Choroid plexus epithelial cell (primary cell): ENCODE measurements at regions not wholly inside any gene's neighbourhood (a gene's known extent, or its start where the extent isn't known, plus 50 kb on each side); places are given as distances from the start of the nearest gene placed in this dataset.

Experiments
- DNase-seq: peaks from one replicate; pipeline ENCODE4 v3.0.0-alpha.2; 2010; ENCODE audit warnings: low read depth
- H3K4me3 ChIP-seq: 2 replicates; pipeline ENCODE4 v1.5.1; 2011; ENCODE audit warnings: low read depth, mild to moderate bottlenecking, control low read depth, low read length, moderate library complexity
- CTCF ChIP-seq: conservative IDR thresholded peaks from 2 replicates; pipeline ENCODE4 v1.5.1; 2011; ENCODE audit warnings: low read depth, mild to moderate bottlenecking, control low read depth, inconsistent platforms, low read length, moderate library complexity

DNA sequence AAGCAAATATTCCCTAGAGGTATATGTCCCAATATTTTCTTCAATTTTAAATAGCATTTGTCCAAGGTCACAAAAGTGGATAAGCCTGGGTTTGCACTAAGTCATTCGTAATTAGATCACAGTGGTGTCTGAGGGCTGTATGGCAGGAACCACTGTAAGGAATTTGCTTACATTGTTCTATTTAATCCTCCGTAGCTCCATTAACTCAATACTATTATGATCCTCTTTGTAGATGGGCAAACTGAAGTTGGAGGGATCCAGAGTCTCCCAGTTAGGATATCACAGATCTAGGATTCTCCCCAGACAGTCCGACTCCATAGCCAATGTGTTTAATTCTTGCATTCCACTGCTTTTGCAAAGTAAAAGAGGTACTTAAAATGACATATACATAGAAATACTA is 242.7 kb upstream of the DCAF8L1 start:
- no peak for TF ChIP-seq CTCF
- H3K4me3 ChIP-seq = no peak overlapping the region
- no peak for DNase-seq

DNA sequence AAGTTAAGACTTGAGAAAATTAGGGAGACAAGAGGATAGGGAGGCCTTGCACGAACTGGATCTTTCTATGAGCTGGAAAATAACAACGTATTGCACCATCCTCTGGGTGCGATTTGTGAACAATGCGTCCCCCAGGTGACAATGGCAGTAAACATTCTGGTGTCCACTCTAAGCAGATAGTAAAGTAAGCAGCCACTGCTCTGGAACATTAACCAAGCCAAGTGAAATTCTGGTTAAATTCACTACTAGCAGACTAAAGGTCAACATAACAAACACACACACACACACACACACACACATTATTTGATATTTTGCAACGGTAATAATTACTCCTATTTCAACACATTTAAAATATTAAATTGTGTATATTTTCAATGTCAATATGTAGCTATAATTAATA is 242.2 kb upstream of the DCAF8L1 start:
- DNase-seq = no peak
- no peak for TF ChIP-seq CTCF
- no peak overlapping the region for H3K4me3 ChIP-seq

GRCh38 chrX:28205905-28206304 is 224.7 kb upstream of the DCAF8L1 start:
- DNase-seq = no peak
- H3K4me3 ChIP-seq = no peak overlapping the region
- TF ChIP-seq CTCF = no peak

DNA sequence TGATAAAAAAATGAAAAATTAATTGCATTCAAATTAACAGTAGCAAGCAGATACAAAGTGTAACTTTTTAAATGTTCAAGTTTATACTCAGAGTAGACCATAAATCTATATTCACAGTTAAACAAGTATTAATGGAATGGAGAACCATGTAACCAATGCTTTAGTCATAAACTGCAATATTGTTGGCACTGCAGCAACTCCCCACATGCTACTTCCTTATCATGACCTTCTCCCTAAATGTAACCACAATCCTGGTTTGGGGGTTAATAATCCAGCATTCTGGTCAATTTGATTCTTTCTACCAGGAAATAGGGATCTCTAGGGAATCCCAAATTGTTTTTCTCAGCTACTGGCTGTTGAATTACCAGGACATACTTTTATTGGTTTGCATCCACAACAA is 223.9 kb upstream of the DCAF8L1 start:
- TF ChIP-seq CTCF = no peak
- no peak overlapping the region for H3K4me3 ChIP-seq
- no peak for DNase-seq

DNA sequence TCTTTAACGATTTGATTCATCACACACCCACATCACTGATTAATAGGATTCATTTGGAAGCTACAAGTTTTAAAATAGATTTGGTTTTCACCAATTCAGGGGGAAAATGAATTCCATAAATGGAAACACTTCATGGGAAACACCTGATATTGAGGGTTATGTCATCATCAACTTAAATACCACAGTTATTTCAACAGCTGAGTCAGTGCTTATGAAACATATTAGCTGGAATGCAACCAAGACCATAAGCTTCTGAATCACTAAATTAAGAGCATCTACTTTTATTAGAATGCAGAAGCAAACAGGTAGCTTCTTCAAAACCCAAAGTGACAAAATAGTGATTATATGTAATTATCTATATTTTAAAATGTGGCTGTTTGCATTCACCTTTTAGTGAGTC is 207.8 kb upstream of the DCAF8L1 start:
- TF ChIP-seq CTCF = no peak
- peak; percentile 79 for DNase-seq
- no peak overlapping the region for H3K4me3 ChIP-seq

GRCh38 chrX:28188526-28188925 is 207.3 kb upstream of the DCAF8L1 start:
- DNase-seq = peak; percentile 2
- H3K4me3 ChIP-seq = no peak overlapping the region
- TF ChIP-seq CTCF = no peak

- no peak for TF ChIP-seq CTCF
Measured at GRCh38 chrX:28180096-28180495, 198.8 kb upstream of the DCAF8L1 start.

More at GRCh38 chrX:28180096-28180495, 198.8 kb upstream of the DCAF8L1 start:
- no peak for DNase-seq
- H3K4me3 ChIP-seq = no peak overlapping the region
